Activated CD4-positive, alpha-beta T cell treated with anti-CD3 and anti-CD28 coated beads, Interleukin-2, Interleukin-6, amounts not matched to agents 100 ng/mL and 50 ng/mL, durations not matched to agents 16 hours and 8 hours (primary cell): ENCODE measurements at regions not wholly inside any gene's neighbourhood (a gene's known extent, or its start where the extent isn't known, plus 50 kb on each side); places are given as distances from the start of the nearest gene placed in this dataset.

Experiments used
- DNase-seq: peaks from one replicate; pipeline ENCODE4 v3.0.0-alpha.2; 2020

- DNase-seq = no peak
These were observed 52.2 kb downstream of the FAT3 start for GRCh38 chr11:92276773-92277172.

- DNase-seq = no peak
These were observed 53.3 kb downstream of the FAT3 start for GRCh38 chr11:92277871-92278270.

GRCh38 chr11:92278791-92279433, 54.3 kb downstream of the FAT3 start:
- DNase-seq = no peak

- no peak for DNase-seq
These were observed 59.5 kb downstream of the FAT3 start for GRCh38 chr11:92284107-92284506.

- no peak for DNase-seq
These were observed 59.9 kb downstream of the FAT3 start for GRCh38 chr11:92284558-92284957.

- no peak for DNase-seq
These were observed 61.2 kb downstream of the FAT3 start for GRCh38 chr11:92285776-92286175.

GRCh38 chr11:92286709-92287108, 62.1 kb downstream of the FAT3 start:
- DNase-seq = no peak

GRCh38 chr11:92295175-92296137, 70.8 kb downstream of the FAT3 start:
- no peak for DNase-seq

GRCh38 chr11:92296138-92296515, 71.5 kb downstream of the FAT3 start:
- no peak for DNase-seq

- no peak for DNase-seq
These were observed 73.2 kb downstream of the FAT3 start for GRCh38 chr11:92297567-92298553.

GRCh38 chr11:92300876-92301275, 76.3 kb downstream of the FAT3 start:
- DNase-seq = no peak

- no peak for DNase-seq
These were observed 78.2 kb downstream of the FAT3 start for GRCh38 chr11:92302770-92303169.

- no peak for DNase-seq
These were observed 79.7 kb downstream of the FAT3 start for GRCh38 chr11:92304271-92304670.

- DNase-seq = no peak
These were observed 82.4 kb downstream of the FAT3 start for GRCh38 chr11:92306966-92307510.

GRCh38 chr11:92308366-92308765, 83.7 kb downstream of the FAT3 start:
- DNase-seq = no peak

GRCh38 chr11:92311616-92312449, 87.2 kb downstream of the FAT3 start:
- no peak for DNase-seq

- DNase-seq = no peak
These were observed 89.2 kb downstream of the FAT3 start for GRCh38 chr11:92313784-92314183.

GRCh38 chr11:92314499-92314898, 89.9 kb downstream of the FAT3 start:
- DNase-seq = no peak

GRCh38 chr11:92316106-92316809, 91.6 kb downstream of the FAT3 start:
- no peak for DNase-seq

GRCh38 chr11:92317222-92317621, 92.6 kb downstream of the FAT3 start:
- no peak for DNase-seq

GRCh38 chr11:92317721-92318120, 93.1 kb downstream of the FAT3 start:
- DNase-seq = no peak
